ENCODE measurements at regions not wholly inside any gene's neighbourhood (a gene's known extent, or its start where the extent isn't known, plus 50 kb on each side); places are given as distances from the start of the nearest gene placed in this dataset.

GRCh38 chr14:82635915-82636314 is 1102.3 kb upstream of the SEL1L start:
- no peak overlapping the region for H3K4me3 ChIP-seq (ENCODE audit: low read depth, low read length)
- DNase-seq (ENCODE audit: low read depth), result no peak
- TF ChIP-seq, protein P1, sequence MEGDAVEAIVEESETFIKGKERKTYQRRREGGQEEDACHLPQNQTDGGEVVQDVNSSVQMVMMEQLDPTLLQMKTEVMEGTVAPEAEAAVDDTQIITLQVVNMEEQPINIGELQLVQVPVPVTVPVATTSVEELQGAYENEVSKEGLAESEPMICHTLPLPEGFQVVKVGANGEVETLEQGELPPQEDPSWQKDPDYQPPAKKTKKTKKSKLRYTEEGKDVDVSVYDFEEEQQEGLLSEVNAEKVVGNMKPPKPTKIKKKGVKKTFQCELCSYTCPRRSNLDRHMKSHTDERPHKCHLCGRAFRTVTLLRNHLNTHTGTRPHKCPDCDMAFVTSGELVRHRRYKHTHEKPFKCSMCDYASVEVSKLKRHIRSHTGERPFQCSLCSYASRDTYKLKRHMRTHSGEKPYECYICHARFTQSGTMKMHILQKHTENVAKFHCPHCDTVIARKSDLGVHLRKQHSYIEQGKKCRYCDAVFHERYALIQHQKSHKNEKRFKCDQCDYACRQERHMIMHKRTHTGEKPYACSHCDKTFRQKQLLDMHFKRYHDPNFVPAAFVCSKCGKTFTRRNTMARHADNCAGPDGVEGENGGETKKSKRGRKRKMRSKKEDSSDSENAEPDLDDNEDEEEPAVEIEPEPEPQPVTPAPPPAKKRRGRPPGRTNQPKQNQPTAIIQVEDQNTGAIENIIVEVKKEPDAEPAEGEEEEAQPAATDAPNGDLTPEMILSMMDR (IDR thresholded peaks at IDR 0.05; ENCODE audit: insufficient read depth, low read depth, low read length, missing control alignments), result no peak

DNA sequence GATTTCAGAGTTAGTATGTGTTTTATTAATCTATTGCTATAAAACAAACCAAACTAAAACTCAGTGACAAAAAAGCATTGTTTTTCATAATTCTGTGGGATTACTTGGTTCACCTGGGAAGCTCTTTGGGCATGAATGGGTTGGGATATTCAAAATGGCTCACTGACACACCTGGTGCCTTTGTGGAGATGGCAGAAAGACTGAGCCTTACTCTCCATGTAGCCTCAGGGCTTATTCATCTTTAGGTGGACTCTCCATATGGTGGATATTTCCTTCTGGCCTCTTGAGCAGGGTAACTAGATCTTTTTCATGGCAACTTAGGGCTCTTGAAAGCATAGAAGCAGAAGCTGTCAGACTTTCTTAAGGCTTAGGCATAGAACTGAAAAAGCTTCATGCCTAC is 1102.8 kb upstream of the SEL1L start:
- TF ChIP-seq, protein P1 (IDR thresholded peaks at IDR 0.05; ENCODE audit: insufficient read depth, low read depth, low read length, missing control alignments), result no peak
- H3K4me3 ChIP-seq (ENCODE audit: low read depth, low read length), result no peak overlapping the region
- DNase-seq (ENCODE audit: low read depth), result no peak

DNA sequence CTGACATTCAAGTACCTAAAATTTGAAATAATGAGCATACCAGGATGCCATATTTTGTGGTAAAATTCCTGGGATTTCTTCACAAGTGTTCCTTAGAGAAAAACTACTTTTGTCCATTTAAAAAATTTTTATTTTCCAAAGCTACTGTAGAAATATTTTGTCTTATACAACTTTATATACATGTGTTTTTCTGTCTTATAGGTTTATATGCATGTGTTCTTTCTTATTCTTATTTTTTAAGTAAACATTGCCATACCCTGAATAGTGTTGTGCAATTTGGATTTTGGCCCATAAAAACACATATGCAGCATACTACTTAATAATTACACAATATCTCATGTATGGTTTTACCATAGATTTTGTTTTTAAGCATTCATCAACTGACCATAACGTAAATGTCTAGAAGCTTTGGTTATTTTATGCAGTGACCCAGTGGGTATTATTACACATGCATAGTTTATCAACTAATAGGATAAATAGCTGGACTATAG is 1107.4 kb upstream of the SEL1L start:
- no peak for DNase-seq (ENCODE audit: low read depth)
- no peak overlapping the region for H3K4me3 ChIP-seq (ENCODE audit: low read depth, low read length)
- TF ChIP-seq, protein P1 (IDR thresholded peaks at IDR 0.05; ENCODE audit: insufficient read depth, low read depth, low read length, missing control alignments), result no peak

DNA sequence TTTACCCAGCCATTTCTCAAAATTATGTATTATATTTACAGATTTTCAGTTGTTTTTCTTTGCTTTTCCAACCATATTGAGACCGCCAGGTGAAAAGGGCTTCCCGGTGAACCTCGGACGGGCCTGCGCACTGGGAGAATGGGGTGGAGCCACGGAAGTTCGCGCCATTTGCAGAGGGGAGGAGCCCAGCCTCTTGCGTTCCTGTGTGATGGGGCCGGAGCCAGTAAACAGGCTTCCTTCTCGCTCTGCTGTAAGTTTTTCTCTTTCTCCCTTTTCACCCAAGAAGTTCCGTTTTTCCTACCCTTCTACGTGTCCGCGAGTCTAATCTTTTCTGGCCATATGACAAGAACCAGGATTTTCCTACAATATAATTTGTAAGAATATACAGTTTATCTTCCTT is 1108.8 kb upstream of the SEL1L start:
- no peak for DNase-seq (ENCODE audit: low read depth)
- H3K4me3 ChIP-seq (ENCODE audit: low read depth, low read length), result no peak overlapping the region
- TF ChIP-seq, protein P1 (IDR thresholded peaks at IDR 0.05; ENCODE audit: insufficient read depth, low read depth, low read length, missing control alignments), result no peak

- TF ChIP-seq, protein P1 (IDR thresholded peaks at IDR 0.05; ENCODE audit: insufficient read depth, low read depth, low read length, missing control alignments), result no peak
- no peak overlapping the region for H3K4me3 ChIP-seq (ENCODE audit: low read depth, low read length)
- DNase-seq (ENCODE audit: low read depth), result no peak
These were observed 1113.6 kb upstream of the SEL1L start for GRCh38 chr14:82647088-82647810.

- TF ChIP-seq, protein P1 (IDR thresholded peaks at IDR 0.05; ENCODE audit: insufficient read depth, low read depth, low read length, missing control alignments), result no peak
- no peak overlapping the region for H3K4me3 ChIP-seq (ENCODE audit: low read depth, low read length)
- no peak for DNase-seq (ENCODE audit: low read depth)
These were observed 1122.1 kb upstream of the SEL1L start for GRCh38 chr14:82655770-82656169.

All from GM12865 (cell line).